Upper lobe of right lung (tissue), 1 donor: ENCODE measurements at regions not wholly inside any gene's neighbourhood (a gene's known extent, or its start where the extent isn't known, plus 50 kb on each side); places are given as distances from the start of the nearest gene placed in this dataset.

Experiments used
- ATAC-seq: fragments of 200-7000 bp; cut with Tn5 transposase; one replicate; pipeline ENCODE4 v1.9.1; 2020; ENCODE audit warnings: mild to moderate bottlenecking, moderate library complexity
- DNase-seq: peaks from one replicate; pipeline ENCODE4 v3.0.0-alpha.2; 2020
- H3K27ac ChIP-seq: fragments of 200-600 bp; one replicate; pipeline ENCODE4 v1.8.0; 2022
- H3K27me3 ChIP-seq: fragments of 200-600 bp; one replicate; pipeline ENCODE4 v1.8.0; 2022; ENCODE audit warnings: mild to moderate bottlenecking
- H3K36me3 ChIP-seq: fragments of 200-600 bp; one replicate; pipeline ENCODE4 v1.8.0; 2022
- H3K4me1 ChIP-seq: fragments of 200-600 bp; one replicate; pipeline ENCODE4 v1.8.0; 2022
- H3K4me3 ChIP-seq: fragments of 200-600 bp; one replicate; pipeline ENCODE4 v1.8.0; 2022; ENCODE audit warnings: mild to moderate bottlenecking
- H3K9me3 ChIP-seq: fragments of 200-600 bp; one replicate; pipeline ENCODE4 v1.8.0; 2022
- intact Hi-C: fragments of 100-400 bp; cut with DNase I; formaldehyde crosslinking; loops from one replicate; pipeline ENCODE4 v1.11.0; 2022
- TF ChIP-seq, protein P1 (sequence below): fragments of 200-600 bp; IDR thresholded peaks from one replicate; pipeline ENCODE4 v1.8.0; 2022; ENCODE audit warnings: antibody characterized with exemption
- donor health status: DM: no; HTN: yes; CAD: no; lungs with severe emphysema.

DNA sequence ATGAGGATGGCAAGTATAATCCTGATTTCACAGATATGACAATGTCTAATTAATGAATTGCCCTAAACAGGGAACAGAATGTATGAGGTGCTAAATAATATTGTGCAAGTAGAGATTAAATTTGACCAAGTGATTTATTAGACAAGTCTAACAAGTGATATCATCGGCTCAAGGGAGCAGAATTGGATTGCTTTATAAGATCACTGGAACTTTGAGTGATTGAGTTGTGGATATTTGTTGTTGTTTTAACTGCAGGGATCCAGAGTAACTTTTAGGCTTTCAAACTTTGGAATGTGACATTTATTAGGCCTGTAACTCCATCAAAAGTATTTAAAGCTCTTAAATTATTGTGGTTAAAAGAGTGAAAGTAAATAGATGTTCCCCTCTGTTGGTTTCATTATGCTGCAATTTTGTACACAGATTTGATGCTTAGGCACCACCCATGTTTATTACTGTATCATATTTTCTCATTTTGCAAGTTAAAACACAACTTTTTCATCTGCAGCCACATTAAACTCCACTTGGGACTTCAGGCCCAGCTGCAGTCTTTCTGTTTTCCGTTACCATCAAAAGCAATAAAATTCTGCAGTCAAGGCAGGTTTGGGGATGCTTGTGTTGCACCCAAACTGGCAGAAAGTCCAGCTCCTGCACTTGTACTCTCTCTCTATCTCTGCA lies 206.6 kb downstream of the HLX start:
- no peak for DNase-seq
- intact Hi-C loops = no loop called here
- no peak for ATAC-seq

DNA sequence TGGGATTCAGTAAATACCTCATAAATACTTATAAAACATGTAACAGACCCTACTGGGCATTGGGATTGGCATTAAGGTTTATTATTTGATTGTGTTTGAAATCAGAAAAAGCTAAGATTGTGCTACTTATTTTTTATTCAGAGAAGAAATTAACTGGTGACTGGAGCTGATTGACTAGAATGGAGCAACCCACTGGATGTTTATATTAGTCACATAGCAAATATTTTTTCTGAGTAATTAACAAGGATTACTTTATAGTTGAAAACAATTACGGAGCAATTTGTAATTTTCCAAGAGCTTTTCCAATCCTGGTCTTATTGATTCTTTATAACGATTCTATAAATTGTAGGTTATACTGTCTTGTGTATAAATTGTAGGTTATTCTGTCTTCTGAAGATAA lies 208.7 kb downstream of the HLX start:
- no peaks in the 10 kb centered on the region for H3K4me1 ChIP-seq
- H3K36me3 ChIP-seq = no peaks in the 10 kb centered on the region
- no peak overlapping the region for H3K4me3 ChIP-seq
- H3K9me3 ChIP-seq = no peaks in the 10 kb centered on the region
- no peak for DNase-seq
- H3K27ac ChIP-seq = no peak overlapping the region
- H3K27me3 ChIP-seq = no peaks in the 10 kb centered on the region
- no peak for ATAC-seq
- TF ChIP-seq, protein P1, sequence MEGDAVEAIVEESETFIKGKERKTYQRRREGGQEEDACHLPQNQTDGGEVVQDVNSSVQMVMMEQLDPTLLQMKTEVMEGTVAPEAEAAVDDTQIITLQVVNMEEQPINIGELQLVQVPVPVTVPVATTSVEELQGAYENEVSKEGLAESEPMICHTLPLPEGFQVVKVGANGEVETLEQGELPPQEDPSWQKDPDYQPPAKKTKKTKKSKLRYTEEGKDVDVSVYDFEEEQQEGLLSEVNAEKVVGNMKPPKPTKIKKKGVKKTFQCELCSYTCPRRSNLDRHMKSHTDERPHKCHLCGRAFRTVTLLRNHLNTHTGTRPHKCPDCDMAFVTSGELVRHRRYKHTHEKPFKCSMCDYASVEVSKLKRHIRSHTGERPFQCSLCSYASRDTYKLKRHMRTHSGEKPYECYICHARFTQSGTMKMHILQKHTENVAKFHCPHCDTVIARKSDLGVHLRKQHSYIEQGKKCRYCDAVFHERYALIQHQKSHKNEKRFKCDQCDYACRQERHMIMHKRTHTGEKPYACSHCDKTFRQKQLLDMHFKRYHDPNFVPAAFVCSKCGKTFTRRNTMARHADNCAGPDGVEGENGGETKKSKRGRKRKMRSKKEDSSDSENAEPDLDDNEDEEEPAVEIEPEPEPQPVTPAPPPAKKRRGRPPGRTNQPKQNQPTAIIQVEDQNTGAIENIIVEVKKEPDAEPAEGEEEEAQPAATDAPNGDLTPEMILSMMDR = no peak
- intact Hi-C loops = no loop called here

More for the DNA sequence above, 206.6 kb downstream of the HLX start:
- Histone ChIP-seq H3K4me3 (no peak overlapping the region), H3K27me3 (no peaks in the 10 kb centered on the region), H3K36me3 (no peaks in the 10 kb centered on the region), H3K4me1 (no peaks in the 10 kb centered on the region), H3K9me3 (no peaks in the 10 kb centered on the region), H3K27ac (no peak overlapping the region)
- TF ChIP-seq, protein P1 = no peak

DNA sequence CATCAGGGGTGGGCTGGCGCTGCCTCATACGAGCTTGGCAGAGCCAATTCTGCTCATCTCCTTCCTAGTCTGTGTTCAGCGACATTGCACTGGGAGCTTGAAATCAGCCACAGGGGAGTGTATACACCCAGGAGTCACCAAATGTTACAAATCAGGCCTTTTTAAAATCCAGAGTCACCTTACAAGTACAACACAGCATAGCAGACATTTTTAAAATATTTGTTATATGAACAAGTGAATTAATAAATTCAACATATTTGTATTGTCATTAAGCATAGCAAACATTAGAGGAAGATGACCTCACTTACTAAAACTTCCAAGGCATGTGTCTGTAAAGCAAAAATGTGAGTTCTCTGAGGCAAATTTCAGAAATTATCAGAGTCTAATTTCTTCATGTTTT lies 210.0 kb downstream of the HLX start:
- DNase-seq (no peak), ATAC-seq (no peak)
- Histone ChIP-seq H3K36me3 (no peaks in the 10 kb centered on the region), H3K27me3 (no peaks in the 10 kb centered on the region), H3K4me3 (no peak overlapping the region), H3K27ac (no peak overlapping the region), H3K9me3 (no peaks in the 10 kb centered on the region), H3K4me1 (no peaks in the 10 kb centered on the region)
- intact Hi-C loops = no loop called here
- TF ChIP-seq, protein P1 = no peak

DNA sequence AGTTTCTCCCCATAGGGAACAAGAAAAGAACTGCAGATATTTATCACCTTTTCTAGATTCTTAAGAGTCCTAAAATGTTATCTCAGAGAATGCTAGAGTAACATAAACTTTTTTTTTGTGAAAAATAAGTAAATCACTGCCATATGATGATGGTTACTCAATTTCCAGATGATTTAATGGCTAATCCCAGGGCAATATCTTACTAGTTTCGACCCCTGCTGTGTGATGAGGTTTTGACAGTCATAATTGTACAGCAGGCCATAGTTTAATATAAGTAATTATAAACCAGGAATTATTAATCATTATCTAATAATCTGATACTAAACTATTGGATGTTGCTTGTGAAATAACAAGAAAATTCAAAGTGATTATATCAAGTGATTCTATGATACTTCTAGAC lies 210.6 kb downstream of the HLX start:
- TF ChIP-seq, protein P1 = no peak
- DNase-seq (no peak), ATAC-seq (no peak)
- Histone ChIP-seq H3K4me3 (no peak overlapping the region), H3K27me3 (no peaks in the 10 kb centered on the region), H3K36me3 (no peaks in the 10 kb centered on the region), H3K27ac (no peak overlapping the region), H3K9me3 (no peaks in the 10 kb centered on the region), H3K4me1 (no peaks in the 10 kb centered on the region)
- intact Hi-C loops = no loop called here

DNA sequence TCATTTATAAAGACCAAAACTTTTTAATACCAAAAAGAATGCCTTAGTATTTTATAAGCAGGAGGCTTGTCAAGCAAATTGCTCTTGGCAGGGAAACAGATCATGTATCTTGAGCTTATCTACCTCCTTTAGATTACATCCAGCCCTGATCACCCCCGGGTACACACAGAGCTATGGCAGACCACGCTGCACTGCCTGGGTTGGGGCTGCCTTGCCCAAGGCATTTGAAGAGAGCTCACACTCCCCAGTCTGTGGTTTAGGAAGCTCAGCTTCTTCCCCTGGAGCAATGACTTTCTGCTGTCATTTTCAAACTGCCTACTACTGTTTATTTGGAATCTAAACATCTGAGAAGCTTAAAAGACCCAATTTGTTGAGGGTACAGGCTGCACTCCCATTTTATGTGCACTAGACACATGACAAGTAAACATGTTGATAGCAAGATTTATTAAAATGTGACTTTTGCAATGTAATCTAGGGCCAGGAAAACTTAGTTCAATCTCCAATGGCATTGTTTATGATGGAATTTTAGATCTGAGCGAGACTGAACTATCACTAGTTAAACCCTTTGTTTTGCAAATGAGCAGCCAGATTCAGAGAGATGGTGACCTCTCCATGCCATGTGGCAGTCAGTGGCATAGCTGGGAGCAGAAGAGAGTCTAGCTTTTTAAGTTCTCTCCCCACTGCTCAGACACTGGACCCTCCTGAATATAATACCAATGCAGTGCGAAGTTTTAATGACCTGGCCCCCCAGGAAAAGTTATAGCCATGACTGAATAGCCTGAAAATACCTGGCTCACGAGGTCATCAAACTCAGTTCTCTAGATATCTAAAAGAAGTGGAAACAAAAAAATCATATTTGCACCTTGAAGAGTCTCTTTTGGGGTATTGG lies 214.9 kb downstream of the HLX start:
- Histone ChIP-seq H3K9me3 (no peaks in the 10 kb centered on the region), H3K36me3 (no peaks in the 10 kb centered on the region), H3K27me3 (no peaks in the 10 kb centered on the region), H3K4me3 (no peak overlapping the region), H3K27ac (no peak overlapping the region), H3K4me1 (no peaks in the 10 kb centered on the region)
- TF ChIP-seq, protein P1 = no peak
- intact Hi-C loops = no loop called here
- DNase-seq = no peak
- ATAC-seq = no peak
